IPS-NIHi11 (cell line): ENCODE measurements at regions not wholly inside any gene's neighbourhood (a gene's known extent, or its start where the extent isn't known, plus 50 kb on each side); places are given as distances from the start of the nearest gene placed in this dataset.
"Not testable (repeated sequence)": the region's sequence is repeated elsewhere in the genome, so short reads cannot be mapped to it uniquely, and the experiment has no call there.

Experiments
- DNase-seq: peaks from one replicate; pipeline ENCODE4 v3.0.0; 2012; ENCODE audit warnings: mixed read lengths, low spot score

GRCh38 chr5:28926422-28926821 is 1888.0 kb upstream of the CDH9 start:
- DNase-seq, result no peak

GRCh38 chr5:28917631-28918030 is 1879.2 kb upstream of the CDH9 start:
- DNase-seq, result no peak

GRCh38 chr5:28914297-28914696 is 1875.9 kb upstream of the CDH9 start:
- DNase-seq, result no peak

GRCh38 chr5:28903643-28904042 is 1865.3 kb upstream of the CDH9 start:
- no peak for DNase-seq

GRCh38 chr5:28896949-28897348 is 1858.6 kb upstream of the CDH9 start:
- no peak for DNase-seq

- no peak for DNase-seq
Observed at GRCh38 chr5:28880936-28881335, 1842.5 kb upstream of the CDH9 start.

- DNase-seq, result no peak
Observed at GRCh38 chr5:28877050-28877449, 1838.7 kb upstream of the CDH9 start.

- DNase-seq, result no peak
Observed at GRCh38 chr5:28864006-28864405, 1825.6 kb upstream of the CDH9 start.

GRCh38 chr5:28862860-28863196 is 1824.4 kb upstream of the CDH9 start:
- no peak for DNase-seq

- DNase-seq, result no peak
Observed at GRCh38 chr5:28862137-28862859, 1823.9 kb upstream of the CDH9 start.

GRCh38 chr5:28855626-28856025 is 1817.2 kb upstream of the CDH9 start:
- DNase-seq, result no peak

- DNase-seq, result no peak
Observed at GRCh38 chr5:28850320-28850921, 1812.0 kb upstream of the CDH9 start.

GRCh38 chr5:28831042-28831441 is 1792.7 kb upstream of the CDH9 start:
- no peak for DNase-seq

- no peak for DNase-seq
Observed at GRCh38 chr5:28823231-28823630, 1784.8 kb upstream of the CDH9 start.

- no peak for DNase-seq
Observed at GRCh38 chr5:28822071-28822470, 1783.7 kb upstream of the CDH9 start.

- DNase-seq, result no peak
Observed at GRCh38 chr5:28810751-28811136, 1772.4 kb upstream of the CDH9 start.

GRCh38 chr5:28809811-28810750 is 1771.7 kb upstream of the CDH9 start:
- DNase-seq, result peak; percentile 14

GRCh38 chr5:28808967-28809810 is 1770.8 kb upstream of the CDH9 start:
- DNase-seq, result no peak

GRCh38 chr5:28807195-28807729 is 1768.9 kb upstream of the CDH9 start:
- no peak for DNase-seq

GRCh38 chr5:28799035-28799434 is 1760.6 kb upstream of the CDH9 start:
- not testable (repeated sequence) for DNase-seq

GRCh38 chr5:28788954-28789353 is 1750.6 kb upstream of the CDH9 start:
- DNase-seq, result no peak
